GM13977 (cell line): ENCODE measurements at regions not wholly inside any gene's neighbourhood (a gene's known extent, or its start where the extent isn't known, plus 50 kb on each side); places are given as distances from the start of the nearest gene placed in this dataset.

Experiments used
- DNase-seq: peaks from one replicate; pipeline ENCODE4 v3.0.0; 2012; ENCODE audit warnings: low spot score
- CTCF ChIP-seq: IDR thresholded peaks from 2 replicates; pipeline ENCODE4 v1.5.1; 2012; ENCODE audit warnings: mild to moderate bottlenecking, control low read depth; ENCODE audit not compliant: insufficient read depth; ENCODE audit errors: extremely low read depth, missing control alignments
- in situ Hi-C: fragments of 300-500 bp; cut with MboI; formaldehyde crosslinking; loops from one replicate; pipeline ENCODE4 v1.12.0; 2022; ENCODE audit warnings: low sequenced_read_pairs, low pct_unique_long_range_greater_than_20kb, mixed read lengths, inconsistent platforms; ENCODE audit not compliant: unreplicated experiment

GRCh38 chr13:112210371-112210770 lies 143.4 kb downstream of the SOX1 start:
- in situ Hi-C loops: no loop called here
- TF ChIP-seq CTCF: no peak
- DNase-seq: no peak

GRCh38 chr13:112212533-112212932 lies 145.6 kb downstream of the SOX1 start:
- no peak for DNase-seq
- TF ChIP-seq CTCF: no peak
- in situ Hi-C loops: no loop called here

- no peak for TF ChIP-seq CTCF
- no peak for DNase-seq
- in situ Hi-C loops: no loop called here
Observed at GRCh38 chr13:112213467-112214255, 146.7 kb downstream of the SOX1 start.

GRCh38 chr13:112215871-112216270 lies 148.9 kb downstream of the SOX1 start:
- no peak for DNase-seq
- in situ Hi-C loops: no loop called here
- no peak for TF ChIP-seq CTCF

- TF ChIP-seq CTCF: no peak
- in situ Hi-C loops: no loop called here
- no peak for DNase-seq
Observed at GRCh38 chr13:112217431-112217830, 150.5 kb downstream of the SOX1 start.

- in situ Hi-C loops: no loop called here
- DNase-seq: no peak
- TF ChIP-seq CTCF: no peak
Observed at GRCh38 chr13:112218416-112218815, 151.5 kb downstream of the SOX1 start.
